HCT116 (cell line): ENCODE measurements at regions not wholly inside any gene's neighbourhood (a gene's known extent, or its start where the extent isn't known, plus 50 kb on each side); places are given as distances from the start of the nearest gene placed in this dataset.

Experiments
- ATAC-seq: fragments of 200-7000 bp; cut with Tn5 transposase; 2 replicates; pipeline ENCODE4 v1.9.1; 2020; ENCODE audit warnings: mild to moderate bottlenecking, moderate library complexity
- BruUV-seq: library from RNA; stranded (reverse); fragments of 400-500 nt; replicated peaks from 2 replicates; lab custom pipeline; 2021; lab: Mats Ljungman, UMichigan
- CTCF ChIA-PET: fragments of 300-600 bp; sonication (Branson Sonifier 250); formaldehyde crosslinking; loops from one replicate; lab custom pipeline; 2021; ENCODE audit warnings: antibody characterized with exemption; lab: Charles Lee
- POLR2A ChIA-PET: fragments of 300-600, 350-600 bp; sonication (Branson Sonifier 250); formaldehyde crosslinking; loops from one replicate; lab custom pipeline; 2021; ENCODE audit warnings: antibody characterized with exemption; lab: Charles Lee
- RAD21 ChIA-PET, 2 experiments: fragments of 300-600 bp; sonication (Branson Sonifier 250); formaldehyde crosslinking; loops; one replicate each; lab custom pipeline; 2023; ENCODE audit warnings: low total read pairs in 2 of 2; ENCODE audit not compliant: uncharacterized antibody in 2 of 2, unreplicated experiment in 2 of 2, low non-redundant PET in 1 of 2; lab: Charles Lee
- DNase-seq: peaks from one replicate; pipeline ENCODE4 v3.0.0-alpha.2; 2010; ENCODE audit warnings: low read depth, low spot score
- H2AFZ ChIP-seq: fragments of 200-600 bp; shearing (Covaris generic), sonication (generic); 2 replicates; pipeline ENCODE4 v1.6.1; 2017; ENCODE audit warnings: low read depth, mixed run types, mixed read lengths, antibody characterized with exemption, low read length; ENCODE audit not compliant: poor library complexity, severe bottlenecking
- H3K27ac ChIP-seq: 2 replicates; pipeline ENCODE4 v1.5.1; 2012; ENCODE audit warnings: low read depth, low read length
- H3K27me3 ChIP-seq: fragments of 200-600 bp; sonication (generic); 2 replicates; pipeline ENCODE4 v1.6.1; 2016; ENCODE audit warnings: mixed run types, low read length, mixed read lengths; ENCODE audit not compliant: insufficient read depth
- H3K36me3 ChIP-seq, 2 experiments: fragments of 200-500 bp in 1 of 2; fragments of 200-600 bp in 1 of 2; sonication (Bioruptor generic) in 1 of 2; sonication (generic) in 1 of 2; 2 replicates each; pipeline versions ENCODE4 v1.5.1 to v1.6.1; 2014 to 2016; ENCODE audit warnings: low read length in 2 of 2, inconsistent platforms in 1 of 2, mixed read lengths in 1 of 2, mixed run types in 1 of 2; ENCODE audit not compliant: insufficient read depth in 2 of 2, control insufficient read depth in 1 of 2
- H3K4me1 ChIP-seq, 2 experiments: fragments of 200-600 bp in 1 of 2; sonication (generic) in 1 of 2; 2 replicates each; pipeline versions ENCODE4 v1.5.1 to v1.6.1; 2012 to 2017; ENCODE audit warnings: low read length in 2 of 2, inconsistent platforms in 1 of 2, mild to moderate bottlenecking in 1 of 2, mixed read lengths in 1 of 2, mixed run types in 1 of 2, moderate library complexity in 1 of 2; ENCODE audit not compliant: insufficient read depth in 2 of 2, control insufficient read depth in 1 of 2
- H3K4me2 ChIP-seq: fragments of 200-600 bp; sonication (generic); 2 replicates; pipeline ENCODE4 v1.6.1; 2017; ENCODE audit warnings: mixed run types, low read length, mixed read lengths
- H3K4me3 ChIP-seq, 2 experiments: fragments of 200-600 bp in 1 of 2; sonication (generic) in 1 of 2; replicated peaks in 1 of 2; 2 replicates each; pipeline ENCODE4 v1.5.1; 2011 to 2016; ENCODE audit warnings: low read length in 2 of 2, control low read depth in 1 of 2, low read depth in 1 of 2, mild to moderate bottlenecking in 1 of 2, mixed read lengths in 1 of 2, mixed run types in 1 of 2
- H3K79me2 ChIP-seq: fragments of 200-600 bp; sonication (generic); 2 replicates; pipeline ENCODE4 v1.6.1; 2017; ENCODE audit warnings: mild to moderate bottlenecking, mixed run types, low read length, moderate library complexity, mixed read lengths; ENCODE audit not compliant: insufficient read depth
- H3K9ac ChIP-seq: fragments of 200-600 bp; sonication (generic); 2 replicates; pipeline ENCODE4 v1.6.1; 2016; ENCODE audit warnings: low read length, mixed read lengths
- H3K9me2 ChIP-seq: fragments of 200-600 bp; sonication (generic), shearing (Covaris generic); 2 replicates; pipeline ENCODE4 v1.6.1; 2017; ENCODE audit warnings: mixed run types, mild to moderate bottlenecking, moderate library complexity; ENCODE audit not compliant: insufficient read depth
- H3K9me3 ChIP-seq, 2 experiments: fragments of 200-500 bp in 1 of 2; fragments of 200-600 bp in 1 of 2; sonication (Bioruptor generic) in 1 of 2; sonication (generic) in 1 of 2; 2 replicates each; pipeline ENCODE4 v1.6.1; 2014 to 2017; ENCODE audit warnings: low read length in 2 of 2, mixed read lengths in 2 of 2, inconsistent platforms in 1 of 2, low read depth in 1 of 2, mild to moderate bottlenecking in 1 of 2, mixed run types in 1 of 2, moderate library complexity in 1 of 2; ENCODE audit not compliant: control insufficient read depth in 1 of 2, insufficient read depth in 1 of 2
- H4K20me1 ChIP-seq: fragments of 200-600 bp; sonication (generic), shearing (Covaris generic); 2 replicates; pipeline ENCODE4 v1.6.1; 2017; ENCODE audit warnings: mixed run types, mild to moderate bottlenecking, moderate library complexity; ENCODE audit not compliant: insufficient read depth
- CBX3 ChIP-seq: IDR thresholded peaks from 2 replicates; pipeline ENCODE4 v1.6.1; 2012; ENCODE audit warnings: low read depth
- CEBPB ChIP-seq: IDR thresholded peaks from 2 replicates; pipeline ENCODE4 v1.6.1; 2012; ENCODE audit warnings: low read depth
- EGR1 ChIP-seq: IDR thresholded peaks from 2 replicates; pipeline ENCODE4 v1.6.1; 2012; ENCODE audit warnings: low read depth
- EZH2 ChIP-seq: fragments of 200-600 bp; sonication (generic); IDR thresholded peaks from 2 replicates; pipeline ENCODE4 v1.6.1; 2017; ENCODE audit warnings: antibody characterized with exemption, mixed run types
- EZH2phosphoT487 ChIP-seq: fragments of 200-600 bp; IDR thresholded peaks from 2 replicates; pipeline ENCODE4 v1.6.1; 2018; ENCODE audit warnings: antibody characterized with exemption, borderline replicate concordance
- JUND ChIP-seq: IDR thresholded peaks from 2 replicates; pipeline ENCODE4 v1.6.1; 2012
- POLR2AphosphoS5 ChIP-seq: IDR thresholded peaks from 2 replicates; pipeline ENCODE4 v1.6.1; 2011; ENCODE audit warnings: mild to moderate bottlenecking, low read depth, low read length, moderate library complexity
- RAD21 ChIP-seq: IDR thresholded peaks from 2 replicates; pipeline ENCODE4 v1.6.1; 2012; ENCODE audit warnings: low read depth, mild to moderate bottlenecking
- SIN3A ChIP-seq: IDR thresholded peaks from 2 replicates; pipeline ENCODE4 v1.6.1; 2012; ENCODE audit warnings: low read depth
- SRF ChIP-seq: IDR thresholded peaks from 2 replicates; pipeline ENCODE4 v1.6.1; 2012; ENCODE audit warnings: low read depth
- TCF7L2 ChIP-seq: IDR thresholded peaks from 2 replicates; pipeline ENCODE4 v1.7.0; 2011; ENCODE audit warnings: borderline replicate concordance, inconsistent platforms; ENCODE audit not compliant: insufficient read depth, insufficient read length; ENCODE audit errors: extremely low read depth
- intact Hi-C: fragments of 100-400 bp; cut with micrococcal nuclease; formaldehyde crosslinking; loops from 2 replicates; pipeline ENCODE4 v1.10.0; 2022
- TF ChIP-seq, protein P1 (sequence below): IDR thresholded peaks from 2 replicates; pipeline ENCODE4 v1.6.1; 2012
- TF ChIP-seq, protein P2 (sequence below): IDR thresholded peaks from 2 replicates; pipeline ENCODE4 v1.6.1; 2012
- TF ChIP-seq, protein P3 (sequence below): IDR thresholded peaks from 2 replicates; pipeline ENCODE4 v1.6.1; 2012; ENCODE audit warnings: low read depth
- TF ChIP-seq, protein P4 (sequence below): IDR thresholded peaks from 2 replicates; pipeline ENCODE4 v1.6.1; 2011; ENCODE audit warnings: mild to moderate bottlenecking, low read length, moderate library complexity; ENCODE audit not compliant: insufficient replicate concordance; ENCODE audit errors: extremely low read depth

DNA sequence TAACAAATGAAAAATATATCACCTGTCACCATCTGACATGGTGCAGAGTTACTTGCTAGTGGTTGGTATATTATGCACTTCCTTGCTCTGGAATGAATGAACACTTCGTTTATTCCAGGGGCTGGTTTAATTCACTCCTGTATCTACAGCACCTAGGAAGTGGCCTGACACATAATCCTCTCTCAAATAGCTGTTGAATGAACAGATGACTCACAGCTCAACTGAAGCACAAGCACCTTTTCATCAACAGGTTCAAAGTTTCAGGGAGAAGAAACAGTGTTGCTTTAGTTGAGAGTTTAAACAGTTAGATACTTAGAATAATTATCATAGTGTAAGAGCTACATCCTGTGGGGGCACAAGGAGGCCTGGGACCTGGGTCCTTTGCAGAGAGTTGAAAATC lies 135.0 kb upstream of the DAP start (continued):
- TF ChIP-seq JUND (no peak), SIN3A (no peak), EGR1 (no peak), POLR2AphosphoS5 (no peak), EZH2phosphoT487 (no peak), CBX3 (no peak), CEBPB (no peak)
- TF ChIP-seq, protein P1, sequence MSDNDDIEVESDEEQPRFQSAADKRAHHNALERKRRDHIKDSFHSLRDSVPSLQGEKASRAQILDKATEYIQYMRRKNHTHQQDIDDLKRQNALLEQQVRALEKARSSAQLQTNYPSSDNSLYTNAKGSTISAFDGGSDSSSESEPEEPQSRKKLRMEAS = no peak
- TF ChIP-seq, protein P2, sequence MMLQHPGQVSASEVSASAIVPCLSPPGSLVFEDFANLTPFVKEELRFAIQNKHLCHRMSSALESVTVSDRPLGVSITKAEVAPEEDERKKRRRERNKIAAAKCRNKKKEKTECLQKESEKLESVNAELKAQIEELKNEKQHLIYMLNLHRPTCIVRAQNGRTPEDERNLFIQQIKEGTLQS = no peak
- TF ChIP-seq, protein P3, sequence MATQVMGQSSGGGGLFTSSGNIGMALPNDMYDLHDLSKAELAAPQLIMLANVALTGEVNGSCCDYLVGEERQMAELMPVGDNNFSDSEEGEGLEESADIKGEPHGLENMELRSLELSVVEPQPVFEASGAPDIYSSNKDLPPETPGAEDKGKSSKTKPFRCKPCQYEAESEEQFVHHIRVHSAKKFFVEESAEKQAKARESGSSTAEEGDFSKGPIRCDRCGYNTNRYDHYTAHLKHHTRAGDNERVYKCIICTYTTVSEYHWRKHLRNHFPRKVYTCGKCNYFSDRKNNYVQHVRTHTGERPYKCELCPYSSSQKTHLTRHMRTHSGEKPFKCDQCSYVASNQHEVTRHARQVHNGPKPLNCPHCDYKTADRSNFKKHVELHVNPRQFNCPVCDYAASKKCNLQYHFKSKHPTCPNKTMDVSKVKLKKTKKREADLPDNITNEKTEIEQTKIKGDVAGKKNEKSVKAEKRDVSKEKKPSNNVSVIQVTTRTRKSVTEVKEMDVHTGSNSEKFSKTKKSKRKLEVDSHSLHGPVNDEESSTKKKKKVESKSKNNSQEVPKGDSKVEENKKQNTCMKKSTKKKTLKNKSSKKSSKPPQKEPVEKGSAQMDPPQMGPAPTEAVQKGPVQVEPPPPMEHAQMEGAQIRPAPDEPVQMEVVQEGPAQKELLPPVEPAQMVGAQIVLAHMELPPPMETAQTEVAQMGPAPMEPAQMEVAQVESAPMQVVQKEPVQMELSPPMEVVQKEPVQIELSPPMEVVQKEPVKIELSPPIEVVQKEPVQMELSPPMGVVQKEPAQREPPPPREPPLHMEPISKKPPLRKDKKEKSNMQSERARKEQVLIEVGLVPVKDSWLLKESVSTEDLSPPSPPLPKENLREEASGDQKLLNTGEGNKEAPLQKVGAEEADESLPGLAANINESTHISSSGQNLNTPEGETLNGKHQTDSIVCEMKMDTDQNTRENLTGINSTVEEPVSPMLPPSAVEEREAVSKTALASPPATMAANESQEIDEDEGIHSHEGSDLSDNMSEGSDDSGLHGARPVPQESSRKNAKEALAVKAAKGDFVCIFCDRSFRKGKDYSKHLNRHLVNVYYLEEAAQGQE = no peak
- TF ChIP-seq, all 23 proteins: peak for 0

DNA sequence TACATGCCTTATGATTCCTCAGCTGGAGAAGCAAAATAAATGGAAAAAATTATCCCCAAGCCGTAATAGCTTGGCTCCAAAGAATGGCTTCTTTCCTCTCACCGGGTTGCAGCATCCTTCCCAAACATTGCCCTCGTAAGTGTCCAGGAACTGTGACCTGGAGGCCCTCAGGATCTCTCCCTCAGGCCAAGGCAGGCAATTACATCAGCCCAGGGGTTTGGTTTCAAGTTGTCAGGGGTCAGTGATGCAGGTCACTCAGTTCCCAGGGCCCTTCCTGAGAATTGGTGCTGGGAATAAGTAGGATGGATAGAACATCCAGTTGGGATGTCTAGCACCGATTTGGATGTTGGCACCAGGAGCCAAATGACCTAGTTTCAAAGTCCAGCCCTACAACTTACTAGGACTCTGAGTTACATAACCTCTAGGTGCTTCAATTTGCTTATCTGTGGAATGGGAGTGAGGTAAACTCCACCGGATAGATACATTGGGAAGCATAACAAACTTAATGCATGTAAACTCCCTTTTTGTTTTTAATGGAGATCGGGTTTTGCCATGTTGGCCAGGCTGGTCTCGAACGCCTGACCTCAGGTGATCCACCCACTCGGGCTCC lies 133.5 kb upstream of the DAP start:
- Histone ChIP-seq H3K4me3 (no peak overlapping the region), H3K9ac (no peak overlapping the region), H3K9me3 (no peaks in the 10 kb centered on the region), H3K36me3 (no peaks in the 10 kb centered on the region), H3K27ac (no peak overlapping the region), H3K79me2 (no peaks in the 10 kb centered on the region), H3K4me1 (no peaks in the 10 kb centered on the region), H3K4me2 (no peak overlapping the region), H2AFZ (no peak overlapping the region), H4K20me1 (no peaks in the 10 kb centered on the region), H3K27me3 (peaks cover under 1% of the 10 kb centered on the region; the same call in 1 of the 2 replicates), H3K9me2 (no peaks in the 10 kb centered on the region)
- ChIA-PET RAD21 (no interaction called here), POLR2A (no interaction called here), CTCF (no interaction called here)
- no peak for ATAC-seq
- intact Hi-C loops = no loop called here
- no TSS peak for BruUV-seq
- no peak for DNase-seq
- TF ChIP-seq, protein P1 = no peak
- no peak for TF ChIP-seq EZH2phosphoT487
- TF ChIP-seq JUND = no peak
- TF ChIP-seq RAD21 = no peak
- TF ChIP-seq, protein P4, sequence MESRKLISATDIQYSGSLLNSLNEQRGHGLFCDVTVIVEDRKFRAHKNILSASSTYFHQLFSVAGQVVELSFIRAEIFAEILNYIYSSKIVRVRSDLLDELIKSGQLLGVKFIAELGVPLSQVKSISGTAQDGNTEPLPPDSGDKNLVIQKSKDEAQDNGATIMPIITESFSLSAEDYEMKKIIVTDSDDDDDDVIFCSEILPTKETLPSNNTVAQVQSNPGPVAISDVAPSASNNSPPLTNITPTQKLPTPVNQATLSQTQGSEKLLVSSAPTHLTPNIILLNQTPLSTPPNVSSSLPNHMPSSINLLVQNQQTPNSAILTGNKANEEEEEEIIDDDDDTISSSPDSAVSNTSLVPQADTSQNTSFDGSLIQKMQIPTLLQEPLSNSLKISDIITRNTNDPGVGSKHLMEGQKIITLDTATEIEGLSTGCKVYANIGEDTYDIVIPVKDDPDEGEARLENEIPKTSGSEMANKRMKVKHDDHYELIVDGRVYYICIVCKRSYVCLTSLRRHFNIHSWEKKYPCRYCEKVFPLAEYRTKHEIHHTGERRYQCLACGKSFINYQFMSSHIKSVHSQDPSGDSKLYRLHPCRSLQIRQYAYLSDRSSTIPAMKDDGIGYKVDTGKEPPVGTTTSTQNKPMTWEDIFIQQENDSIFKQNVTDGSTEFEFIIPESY = no peak
- TF ChIP-seq EZH2 = no peak
- no peak for TF ChIP-seq EGR1
- TF ChIP-seq TCF7L2 = no peak
- no peak for TF ChIP-seq SRF
- TF ChIP-seq CEBPB = no peak
